IMR-90 (cell line): ENCODE measurements at regions not wholly inside any gene's neighbourhood (a gene's known extent, or its start where the extent isn't known, plus 50 kb on each side); places are given as distances from the start of the nearest gene placed in this dataset.

Experiments used
- ATAC-seq: fragments of 200-7000 bp; cut with Tn5 transposase; 2 replicates; pipeline ENCODE4 v1.9.1; 2020; ENCODE audit warnings: low read depth, mild to moderate bottlenecking, moderate library complexity
- BruUV-seq: library from RNA; stranded (reverse); fragments of 400-500 nt; replicated peaks from 2 replicates; lab custom pipeline; 2021; lab: Mats Ljungman, UMichigan
- CTCF ChIA-PET: fragments of 300-600 bp; formaldehyde crosslinking; extraction: SDS; loops from one replicate; lab custom pipeline; 2021; ENCODE audit warnings: antibody characterized with exemption; lab: Yijun Ruan, JAX
- POLR2A ChIA-PET: fragments of 300-600 bp; sonication (Branson Sonifier 250); formaldehyde crosslinking; loops from one replicate; lab custom pipeline; 2022; ENCODE audit warnings: antibody characterized with exemption; ENCODE audit not compliant: unreplicated experiment; lab: Charles Lee
- DNase-seq: peaks from one replicate; pipeline ENCODE4 v3.0.0; 2013
- H2AFZ ChIP-seq: replicated peaks from 2 replicates; pipeline ENCODE3; 2013; ENCODE audit warnings: low read length, mild to moderate bottlenecking; ENCODE audit not compliant: poor library complexity
- H2AK5ac ChIP-seq: 2 replicates; pipeline ENCODE4 v1.6.1; 2013; ENCODE audit warnings: low read depth, low read length, inconsistent platforms
- H2AK9ac ChIP-seq: replicated peaks from 2 replicates; pipeline ENCODE3; 2013; ENCODE audit warnings: mild to moderate bottlenecking, low read depth, low read length, moderate library complexity; ENCODE audit not compliant: poor library complexity
- H2BK120ac ChIP-seq: 2 replicates; pipeline ENCODE4 v1.6.1; 2013; ENCODE audit warnings: low read depth, low read length, inconsistent platforms
- H2BK15ac ChIP-seq: 3 replicates; pipeline ENCODE4 v1.6.1; 2013; ENCODE audit warnings: low read depth, low read length, inconsistent platforms
- H2BK20ac ChIP-seq: 2 replicates; pipeline ENCODE4 v1.6.1; 2013; ENCODE audit warnings: low read depth, mild to moderate bottlenecking, inconsistent platforms, low read length, moderate library complexity
- H2BK5ac ChIP-seq: 2 replicates; pipeline ENCODE4 v1.6.1; 2013; ENCODE audit warnings: mild to moderate bottlenecking, low read depth, low read length, inconsistent platforms; ENCODE audit not compliant: poor library complexity, severe bottlenecking
- H3K14ac ChIP-seq: replicated peaks from 2 replicates; pipeline ENCODE4 v1.6.1; 2013; ENCODE audit warnings: low read depth, low read length, inconsistent platforms
- H3K18ac ChIP-seq: 2 replicates; pipeline ENCODE4 v1.6.1; 2013; ENCODE audit warnings: low read depth, low read length, control low read depth
- H3K23ac ChIP-seq: 2 replicates; pipeline ENCODE4 v1.6.1; 2013; ENCODE audit warnings: low read depth, low read length, inconsistent platforms
- H3K27ac ChIP-seq: 2 replicates; pipeline ENCODE4 v1.5.1; 2013; ENCODE audit warnings: mild to moderate bottlenecking, control low read depth, low read length; ENCODE audit not compliant: insufficient read depth
- H3K27me3 ChIP-seq: 2 replicates; pipeline ENCODE4 v1.6.1; 2013; ENCODE audit warnings: low read length; ENCODE audit not compliant: control insufficient read depth, insufficient read depth
- H3K36me3 ChIP-seq: 2 replicates; pipeline ENCODE4 v1.6.1; 2013; ENCODE audit warnings: low read length, mixed read lengths; ENCODE audit not compliant: control insufficient read depth, insufficient read depth
- H3K4ac ChIP-seq: 2 replicates; pipeline ENCODE4 v1.6.1; 2013; ENCODE audit warnings: low read depth, low read length, inconsistent platforms
- H3K4me1 ChIP-seq: 2 replicates; pipeline ENCODE4 v1.6.1; 2013; ENCODE audit warnings: low read length, mixed read lengths; ENCODE audit not compliant: control insufficient read depth, insufficient read depth
- H3K4me2 ChIP-seq: 2 replicates; pipeline ENCODE4 v1.6.1; 2013; ENCODE audit warnings: low read depth, mild to moderate bottlenecking, control low read depth, low read length, moderate library complexity
- H3K4me3 ChIP-seq: 2 replicates; pipeline ENCODE4 v1.5.1; 2013; ENCODE audit warnings: low read depth, mild to moderate bottlenecking, control low read depth, low read length, moderate library complexity; ENCODE audit not compliant: insufficient read depth
- H3K56ac ChIP-seq: 2 replicates; pipeline ENCODE4 v1.6.1; 2013; ENCODE audit warnings: low read length, inconsistent platforms; ENCODE audit not compliant: insufficient read depth; ENCODE audit errors: extremely low read depth
- H3K79me1 ChIP-seq, 2 experiments: 2 replicates each; pipeline ENCODE4 v1.6.1; 2013; ENCODE audit warnings: low read length in 2 of 2, inconsistent platforms in 1 of 2, low read depth in 1 of 2
- H3K9ac ChIP-seq: 2 replicates; pipeline ENCODE4 v1.6.1; 2013; ENCODE audit warnings: low read depth, low read length, control low read depth
- H3K9me1 ChIP-seq: 2 replicates; pipeline ENCODE4 v1.6.1; 2013; ENCODE audit warnings: low read length, inconsistent platforms; ENCODE audit not compliant: insufficient read depth
- H3K9me3 ChIP-seq: 2 replicates; pipeline ENCODE4 v1.6.1; 2013; ENCODE audit warnings: low read length; ENCODE audit not compliant: control insufficient read depth, insufficient read depth
- H4K20me1 ChIP-seq: 2 replicates; pipeline ENCODE4 v1.6.1; 2013; ENCODE audit warnings: low read length, inconsistent platforms; ENCODE audit not compliant: insufficient read depth
- H4K5ac ChIP-seq: 2 replicates; pipeline ENCODE4 v1.6.1; 2013; ENCODE audit warnings: mild to moderate bottlenecking, low read depth, low read length, control low read depth
- H4K8ac ChIP-seq, 2 experiments: 2 replicates each; pipeline ENCODE4 v1.6.1; 2013; ENCODE audit warnings: low read depth in 2 of 2, low read length in 2 of 2, control low read depth in 1 of 2, inconsistent platforms in 1 of 2
- H4K91ac ChIP-seq: 2 replicates; pipeline ENCODE4 v1.6.1; 2013; ENCODE audit warnings: low read depth, low read length, inconsistent platforms; ENCODE audit not compliant: insufficient read depth
- BHLHE40 ChIP-seq: fragments of 150-350 bp; IDR thresholded peaks from 2 replicates; pipeline ENCODE4 v1.6.1; 2016; ENCODE audit warnings: mild to moderate bottlenecking, low read depth, low read length
- CHD1 ChIP-seq: IDR thresholded peaks from 2 replicates; pipeline ENCODE4 v1.6.1; 2012; ENCODE audit warnings: low read depth, low read length, improper control_type of control experiment
- FOS ChIP-seq: fragments of 150-350 bp; IDR thresholded peaks from 2 replicates; pipeline ENCODE4 v1.6.1; 2016; ENCODE audit warnings: low read depth, low read length
- NFE2L2 ChIP-seq: fragments of 150-350 bp; IDR thresholded peaks from 2 replicates; pipeline ENCODE4 v1.6.1; 2016; ENCODE audit warnings: low read depth, mild to moderate bottlenecking, low read length
- RAD21 ChIP-seq: IDR thresholded peaks from 2 replicates; pipeline ENCODE4 v1.6.1; 2012; ENCODE audit warnings: low read length, improper control_type of control experiment
- WGBS, 2 experiments: methylation state at CpG; one replicate each; pipeline versions ENCODE4 v1.1.5 to v1.1.7; 2013; ENCODE audit warnings: missing lambda C conversion rate in 2 of 2; ENCODE audit not compliant: insufficient read length in 1 of 2; ENCODE audit errors: extremely low coverage in 2 of 2; 5-methylcytosine and 5-hydroxymethylcytosine counted together
- dilution Hi-C: fragments of 300-500 bp; cut with HindIII; formaldehyde crosslinking; loops from one replicate; pipeline ENCODE4 v1.14.3; 2018; ENCODE audit warnings: low sequenced_read_pairs; ENCODE audit not compliant: unreplicated experiment
- in situ Hi-C: fragments of 300-500 bp; cut with MboI; formaldehyde crosslinking; loops from 3 replicates; pipeline ENCODE4 v1.14.3; 2019; ENCODE audit warnings: low sequenced_read_pairs, inconsistent platforms, mixed read lengths
- intact Hi-C: fragments of 100-400 bp; cut with micrococcal nuclease; formaldehyde crosslinking; loops from 2 replicates; pipeline ENCODE4 v1.10.0; 2022

GRCh38 chr16:64534180-64534780 lies 587.6 kb downstream of the CDH11 start:
- Histone ChIP-seq H3K18ac (no peak overlapping the region), H4K8ac (no peak overlapping the region), H2BK5ac (no peak overlapping the region), H3K9ac (no peak overlapping the region), H3K14ac (no peak overlapping the region), H3K9me3 (no peaks in the 10 kb centered on the region), H3K36me3 (no peaks in the 10 kb centered on the region), H3K27me3 (no peaks in the 10 kb centered on the region), H4K91ac (no peak overlapping the region), H4K20me1 (no peaks in the 10 kb centered on the region), H3K4me3 (no peak overlapping the region), H2AK9ac (no peak overlapping the region), H4K5ac (no peak overlapping the region), H3K27ac (no peak overlapping the region), H3K9me1 (no peaks in the 10 kb centered on the region), H3K4me1 (no peaks in the 10 kb centered on the region), H2BK15ac (no peak overlapping the region), H3K4ac (no peak overlapping the region), H2AK5ac (no peak overlapping the region), H2AFZ (no peak overlapping the region), H3K4me2 (no peak overlapping the region), H2BK120ac (no peak overlapping the region), H3K56ac (no peak overlapping the region), H2BK20ac (no peak overlapping the region), H3K79me1 (no peaks in the 10 kb centered on the region), H3K23ac (no peak overlapping the region)
- ChIA-PET POLR2A (no interaction called here), CTCF (no interaction called here)
- 100% methylated on average over 3 of the region's 6 CpGs; no CpG with 5 or more reads in 1 of the 2 experiments for WGBS, 2 experiments
- dilution Hi-C loops (no loop called here), in situ Hi-C loops (no loop called here), intact Hi-C loops (no loop called here)
- DNase-seq: no peak
- no peak for TF ChIP-seq FOS
- no peak for TF ChIP-seq CHD1
- no peak for TF ChIP-seq BHLHE40
- no peak for TF ChIP-seq RAD21
- peak; percentile 83 for TF ChIP-seq NFE2L2
- BruUV-seq: no TSS peak
- no peak for ATAC-seq
